GM19467 (cell line): ENCODE measurements at regions not wholly inside any gene's neighbourhood (a gene's known extent, or its start where the extent isn't known, plus 50 kb on each side); places are given as distances from the start of the nearest gene placed in this dataset.
A peak's percentile ranks its signal among the peaks of the same experiment; 100 is the strongest.
"Not testable (repeated sequence)": the region's sequence is repeated elsewhere in the genome, so short reads cannot be mapped to it uniquely, and the experiment has no call there.

Experiments
- ATAC-seq: cut with Tn5 transposase; IDR thresholded peaks from one replicate; pipeline ENCODE4 v1.9.1; 2021; ENCODE audit warnings: mild to moderate bottlenecking, moderate library complexity; ENCODE audit not compliant: unreplicated experiment

DNA sequence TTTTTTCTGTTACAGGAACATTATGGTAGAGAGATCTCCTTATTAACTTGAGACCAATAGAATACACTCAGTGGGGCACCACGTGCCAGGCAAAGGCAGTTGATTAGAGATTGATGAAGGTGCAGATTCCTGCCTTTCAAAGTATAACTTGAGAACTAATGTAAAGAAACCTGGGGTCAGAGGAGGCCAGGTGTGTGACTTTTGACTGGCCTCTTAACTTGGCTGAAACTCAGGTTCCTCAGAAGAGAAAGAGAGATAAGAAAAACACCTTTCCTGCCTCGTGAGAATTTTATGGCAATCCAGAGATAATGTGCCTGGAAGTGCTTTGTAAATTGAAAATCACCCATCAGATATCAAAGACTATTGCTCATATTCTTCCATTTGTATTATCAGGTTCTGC, 110.7 kb upstream of the GZMB start:
- no peak for ATAC-seq

DNA sequence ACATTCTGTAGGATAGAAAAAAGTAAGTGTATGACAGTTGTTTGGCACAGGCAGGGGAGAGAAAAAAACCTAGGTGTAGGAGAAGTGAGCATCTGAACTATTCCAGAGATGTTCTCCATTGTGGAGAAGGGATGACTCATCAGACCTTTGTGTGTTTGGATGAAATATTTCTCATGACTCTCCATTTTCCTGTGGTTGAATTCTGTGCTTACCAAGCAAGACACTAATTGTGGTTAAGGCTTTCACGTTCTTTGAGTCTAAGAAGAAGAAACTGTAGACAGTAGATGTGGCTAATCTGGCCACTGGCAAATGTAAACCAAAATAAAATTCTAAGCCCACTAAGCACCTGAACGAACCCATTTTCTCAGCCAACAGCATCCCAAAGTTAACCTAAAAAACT, 107.9 kb upstream of the GZMB start:
- ATAC-seq = no peak

GRCh38 chr14:24735984-24736630, 102.1 kb upstream of the GZMB start:
- no peak for ATAC-seq

DNA sequence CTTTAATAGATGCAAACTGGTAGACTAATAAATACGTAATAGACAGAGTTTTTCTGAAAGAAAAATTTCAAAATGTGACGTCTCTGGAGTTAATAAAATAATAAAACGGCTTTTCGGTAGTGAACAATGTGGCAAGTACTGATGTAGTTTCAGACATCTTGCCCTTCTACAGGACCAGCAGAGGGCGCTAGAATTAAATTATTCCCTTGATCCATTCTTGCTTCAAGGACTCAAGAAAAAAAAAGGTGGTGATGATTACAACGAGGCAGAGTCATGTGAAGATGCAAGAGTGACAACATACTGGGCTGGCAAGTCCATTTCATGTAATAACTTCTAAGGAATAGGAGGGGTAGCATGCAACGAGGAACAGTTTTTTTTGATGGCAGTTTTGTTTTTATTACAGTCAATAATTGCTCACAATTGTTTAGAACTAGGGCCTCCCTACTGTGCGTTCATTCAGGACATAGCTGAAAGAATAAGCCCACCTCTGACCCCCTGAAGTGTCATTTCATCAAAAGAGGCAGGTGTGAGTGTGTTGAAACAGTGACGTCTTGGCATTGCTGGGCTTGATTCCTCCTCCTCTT, 101.0 kb upstream of the GZMB start:
- no peak for ATAC-seq

- no peak for ATAC-seq
Measured at GRCh38 chr14:24726480-24726879, 92.5 kb upstream of the GZMB start.

- ATAC-seq = no peak
Measured at GRCh38 chr14:24725311-24725710, 91.3 kb upstream of the GZMB start.

DNA sequence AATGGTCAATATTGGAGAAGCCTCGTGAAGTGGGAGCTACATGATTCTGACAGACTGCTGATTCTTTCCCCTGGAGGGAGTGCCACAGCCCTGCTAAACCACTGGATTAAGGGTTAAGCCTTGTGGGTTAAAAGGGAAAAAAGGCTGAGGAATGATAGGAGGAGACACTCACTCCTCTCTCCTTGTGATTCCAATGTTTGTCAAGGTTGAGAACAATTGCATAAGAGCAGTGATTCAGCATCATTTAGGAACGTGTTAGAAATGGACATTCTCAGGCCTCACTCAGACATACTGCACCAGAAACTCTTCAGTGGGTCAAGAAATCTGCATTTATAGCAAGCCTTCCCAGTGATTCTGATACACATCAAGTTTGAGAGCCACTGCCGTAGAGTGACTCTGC, 87.8 kb upstream of the GZMB start:
- ATAC-seq = no peak

GRCh38 chr14:24715239-24715638, 81.2 kb upstream of the GZMB start:
- ATAC-seq = no peak

- peak; percentile 63 for ATAC-seq
Measured at GRCh38 chr14:24713404-24713803, 79.4 kb upstream of the GZMB start.

GRCh38 chr14:24712909-24713308, 78.9 kb upstream of the GZMB start:
- no peak for ATAC-seq

- ATAC-seq = no peak
Measured at GRCh38 chr14:24712374-24712773, 78.4 kb upstream of the GZMB start.

DNA sequence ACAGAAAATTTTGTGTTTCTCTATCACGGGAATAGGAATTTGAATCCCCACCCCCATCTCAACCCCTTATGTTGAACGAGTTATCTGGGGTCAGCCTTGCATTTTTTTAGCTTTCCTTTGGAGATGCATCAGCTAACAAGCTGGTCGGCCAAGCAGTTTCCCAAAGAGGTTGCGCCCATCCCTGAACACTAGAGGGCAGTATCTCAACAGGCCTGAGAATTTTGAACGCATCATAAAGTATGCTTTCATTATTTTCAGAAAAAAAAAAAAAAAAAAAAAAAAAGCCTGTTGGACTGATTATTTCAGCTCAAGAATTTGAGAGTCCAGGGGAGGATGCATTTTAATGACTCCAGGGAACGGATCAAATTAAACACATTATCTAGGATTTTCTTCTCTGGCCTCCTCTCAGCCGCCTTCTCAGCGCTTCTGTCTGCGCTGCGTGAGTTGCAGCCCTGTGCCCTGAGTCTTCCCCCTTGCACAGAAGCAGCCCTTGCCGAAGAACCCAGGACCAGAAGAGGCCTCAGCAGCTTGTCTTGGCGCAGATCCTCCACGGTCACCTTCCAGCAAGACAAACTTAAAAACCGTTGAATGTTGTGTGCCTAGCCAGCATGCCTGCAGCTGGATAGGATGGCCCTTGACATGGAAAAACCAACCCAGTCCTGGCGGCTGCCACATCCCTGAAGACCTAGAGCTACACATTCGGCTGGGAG, 76.6 kb upstream of the GZMB start:
- no peak for ATAC-seq

- ATAC-seq = no peak
Measured at GRCh38 chr14:24708684-24709083, 74.7 kb upstream of the GZMB start.

DNA sequence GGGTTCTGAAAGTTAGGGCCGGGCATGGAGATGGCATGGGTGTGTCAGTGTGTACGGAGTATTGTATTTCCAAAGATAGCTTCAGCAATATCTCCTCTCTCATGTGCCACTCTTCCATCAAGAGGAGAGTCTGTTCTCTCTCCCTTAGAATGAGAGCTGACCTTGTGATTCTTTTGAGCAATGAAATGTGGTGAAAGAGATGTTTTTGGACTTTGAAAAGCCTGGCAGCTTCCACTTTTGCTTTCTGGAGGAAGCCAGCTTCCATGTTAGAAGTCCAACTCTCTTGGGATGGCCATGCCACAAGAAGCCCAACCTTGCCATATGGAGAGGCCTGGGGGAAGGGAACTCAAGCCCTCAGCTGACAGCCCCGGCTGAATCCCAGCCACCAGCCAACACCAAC, 72.4 kb upstream of the GZMB start:
- ATAC-seq = no peak

- ATAC-seq = peak; percentile 87
Measured at GRCh38 chr14:24705840-24706239, 71.8 kb upstream of the GZMB start.

- no peak for ATAC-seq
Measured at GRCh38 chr14:24701062-24701461, 67.1 kb upstream of the GZMB start.

DNA sequence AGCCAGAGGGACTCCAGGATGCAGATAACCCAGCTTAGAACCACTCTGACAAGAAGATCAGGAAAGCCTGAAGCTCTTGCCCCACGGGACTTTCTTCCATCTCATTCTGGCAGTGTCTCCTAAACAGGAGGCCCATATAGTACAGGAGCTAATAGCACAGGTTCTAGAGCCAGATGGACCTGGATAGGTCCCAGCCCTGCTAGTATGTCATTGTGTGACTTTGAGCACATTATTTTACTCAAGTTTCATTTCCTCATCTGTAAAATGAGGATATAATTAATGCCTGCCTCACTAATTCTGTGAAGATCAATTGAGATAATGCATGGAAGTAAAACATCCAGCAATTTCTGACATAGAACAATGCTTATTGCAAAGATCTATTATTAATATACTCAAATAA, 66.5 kb upstream of the GZMB start:
- no peak for ATAC-seq

DNA sequence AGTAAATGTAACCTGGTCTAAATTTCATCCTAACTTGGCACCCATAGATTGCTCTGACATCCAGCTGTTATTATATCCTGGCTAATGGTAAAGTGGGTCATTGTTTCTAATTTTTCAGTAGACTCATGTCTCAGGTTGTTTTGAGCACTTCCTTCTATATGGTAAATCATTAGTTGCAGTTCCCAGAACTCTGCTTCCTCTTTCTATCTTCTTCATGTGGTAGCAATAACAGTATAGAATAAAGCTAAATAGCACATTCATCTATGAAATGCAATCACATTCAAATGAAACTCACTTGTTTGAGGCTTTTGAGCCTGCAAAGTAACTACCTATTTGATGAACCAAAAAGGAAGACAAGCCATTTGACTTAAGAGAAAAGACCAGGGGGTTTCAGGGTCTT, 65.1 kb upstream of the GZMB start:
- peak; percentile 68 for ATAC-seq

- not testable (repeated sequence) for ATAC-seq
Measured at GRCh38 chr14:24696280-24696920, 62.4 kb upstream of the GZMB start.

- peak; percentile 56 for ATAC-seq
Measured at GRCh38 chr14:24695265-24696241, 61.6 kb upstream of the GZMB start.

DNA sequence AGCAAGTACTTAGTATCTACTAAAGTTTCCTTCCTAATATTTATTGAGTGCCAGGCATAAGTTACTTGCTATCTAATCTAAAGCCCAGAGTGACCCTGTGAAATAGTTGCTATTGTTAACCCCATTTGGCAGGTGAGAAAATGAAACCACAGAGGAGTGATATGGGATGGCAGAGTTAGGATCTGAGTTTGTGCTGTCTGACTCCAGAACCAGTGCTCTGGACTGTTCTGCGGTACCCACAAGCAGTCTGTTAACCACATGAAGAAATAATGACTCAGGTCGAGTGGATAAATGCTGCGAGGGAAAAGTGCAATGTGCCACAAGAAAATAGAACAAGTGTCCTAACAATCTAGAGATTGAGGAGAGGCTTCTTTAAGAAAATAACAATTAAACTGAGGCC, 60.7 kb upstream of the GZMB start:
- ATAC-seq = no peak
